ENCODE measurements at regions not wholly inside any gene's neighbourhood (a gene's known extent, or its start where the extent isn't known, plus 50 kb on each side); places are given as distances from the start of the nearest gene placed in this dataset.

DNA sequence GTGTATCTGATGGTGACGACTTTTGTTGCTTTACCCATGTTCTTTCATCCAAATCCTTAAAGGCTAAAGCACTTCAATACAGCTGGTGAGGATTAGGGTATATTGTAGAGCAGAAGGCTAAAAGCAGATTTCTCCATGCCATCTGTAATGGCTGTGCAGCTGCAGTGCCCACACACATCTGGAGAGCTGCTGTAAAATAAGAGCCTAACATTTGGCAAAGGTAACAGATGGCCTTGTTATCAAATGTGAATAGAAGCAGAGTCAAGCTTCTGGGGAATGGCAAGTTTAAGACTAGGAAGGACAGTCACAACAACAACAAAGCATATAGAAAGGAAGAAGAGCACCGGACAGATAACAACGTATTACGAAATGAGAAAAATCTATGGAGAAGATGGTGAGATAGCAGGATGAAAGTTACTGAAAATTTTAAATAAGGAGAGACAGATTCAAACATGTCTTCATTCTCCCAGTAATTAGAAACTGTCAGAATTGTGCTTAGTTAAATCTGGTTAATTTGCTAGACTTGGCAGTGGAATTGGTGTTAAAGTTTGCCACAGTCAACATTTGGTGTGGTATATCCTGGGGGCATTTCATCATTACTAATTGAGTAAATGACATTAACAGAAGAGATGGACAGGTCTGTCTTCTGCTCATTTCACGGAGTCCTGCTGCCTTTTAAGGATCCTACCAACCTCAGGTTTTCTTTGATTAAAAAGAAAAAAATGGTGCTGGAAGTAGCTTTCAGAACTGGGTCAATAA, 1093.2 kb downstream of the ADGRL2 start:
- DNase-seq (ENCODE audit: low read depth), result no peak

GRCh38 chr1:82880506-82880905, 1079.8 kb downstream of the ADGRL2 start:
- no peak for DNase-seq (ENCODE audit: low read depth)

- no peak for DNase-seq (ENCODE audit: low read depth)
These were observed 1079.1 kb downstream of the ADGRL2 start for GRCh38 chr1:82879701-82880305.

DNA sequence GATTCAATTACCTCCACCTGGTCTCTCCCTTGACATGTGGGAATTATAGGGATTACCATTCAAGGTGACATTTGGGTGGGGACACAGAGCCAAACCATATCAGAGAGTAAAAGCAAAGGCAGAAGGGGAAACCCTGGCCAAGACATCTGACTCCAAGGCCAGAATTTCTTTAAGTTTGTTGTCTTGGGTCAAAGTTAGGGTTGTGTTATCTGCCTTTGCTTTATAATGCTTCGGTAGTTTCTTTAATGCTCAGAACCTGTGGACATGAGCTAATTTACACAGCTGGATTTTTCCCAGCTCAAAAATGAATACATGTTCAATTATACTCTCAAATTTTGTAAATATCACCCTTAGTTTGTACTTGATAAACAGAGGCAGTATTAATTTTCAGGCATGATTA, 1074.4 kb downstream of the ADGRL2 start:
- DNase-seq (ENCODE audit: low read depth), result no peak

DNA sequence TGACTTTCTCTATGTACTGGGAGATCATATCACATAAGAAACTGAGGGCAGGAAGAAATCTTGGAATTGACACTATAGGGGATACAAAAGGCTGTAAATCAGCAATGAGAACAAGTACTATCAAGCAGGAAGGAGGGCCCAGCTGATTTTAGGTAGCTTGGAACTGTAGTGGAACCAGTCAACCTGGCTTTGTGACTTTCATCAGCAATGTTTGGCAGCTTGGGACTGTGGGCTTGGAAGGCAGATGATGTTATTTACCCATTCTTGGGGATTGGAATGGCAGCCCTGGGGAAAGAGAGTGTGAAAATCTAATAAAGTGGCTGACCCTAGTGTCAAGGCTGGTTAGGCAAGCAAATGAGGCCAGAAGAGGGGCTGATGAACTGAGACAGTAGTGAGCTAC, 1073.3 kb downstream of the ADGRL2 start:
- DNase-seq (ENCODE audit: low read depth), result no peak

DNA sequence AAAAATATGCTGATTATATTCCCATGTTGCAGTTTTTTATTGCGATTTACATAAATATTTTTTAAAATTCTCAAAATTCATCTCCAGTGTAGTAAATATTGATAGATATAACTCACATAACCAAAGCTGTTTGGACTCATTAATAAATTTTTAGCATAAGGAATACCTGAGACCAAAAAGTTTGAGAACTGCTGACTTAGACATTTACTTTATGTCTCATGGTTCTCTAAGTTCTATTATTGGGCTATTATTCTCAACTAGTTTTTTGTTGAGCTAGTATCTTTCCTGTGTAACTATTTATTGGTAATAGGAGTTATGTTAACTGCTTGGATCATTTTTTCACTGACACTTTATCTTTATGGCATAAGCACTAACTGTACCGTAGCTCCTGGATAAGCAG, 1069.6 kb downstream of the ADGRL2 start:
- no peak for DNase-seq (ENCODE audit: low read depth)

GRCh38 chr1:82867781-82868180, 1067.0 kb downstream of the ADGRL2 start:
- DNase-seq (ENCODE audit: low read depth), result no peak

DNA sequence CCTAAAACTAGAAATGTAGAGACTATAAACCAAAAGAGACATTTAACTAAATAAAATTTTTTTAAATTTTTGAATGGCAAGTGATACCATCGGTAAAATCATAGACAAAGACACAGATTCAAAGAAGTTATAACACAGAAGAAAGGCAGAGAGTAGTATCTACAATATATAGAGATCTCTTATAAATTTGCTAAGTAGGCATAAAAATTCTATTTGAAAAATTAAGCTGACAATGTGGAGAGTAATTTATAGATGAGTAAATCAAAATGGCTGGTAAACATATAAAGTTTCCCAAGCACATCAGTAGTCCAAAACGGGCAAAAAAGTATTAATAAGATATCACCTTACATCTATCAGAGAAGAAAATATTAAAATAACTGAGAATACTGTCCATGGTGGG, 1061.0 kb downstream of the ADGRL2 start:
- DNase-seq (ENCODE audit: low read depth), result no peak

DNA sequence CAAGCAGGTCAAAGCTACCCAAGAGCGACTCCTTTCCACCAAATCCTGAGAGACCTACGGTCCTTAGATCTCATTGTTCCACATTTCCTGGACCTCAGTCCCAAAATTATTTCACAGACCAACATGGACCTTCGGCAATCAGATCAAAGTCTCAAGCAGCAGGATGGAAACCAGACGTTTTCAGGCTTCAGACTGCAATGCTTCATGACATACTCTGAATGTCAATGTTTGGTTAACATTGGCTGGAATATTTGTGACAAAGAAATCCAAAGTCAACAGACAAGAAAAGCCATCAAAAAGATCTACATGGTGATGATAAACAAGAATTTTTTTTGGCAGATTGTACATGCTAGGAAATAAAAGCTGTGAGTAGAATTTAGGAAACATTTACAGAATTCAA, 1057.3 kb downstream of the ADGRL2 start:
- DNase-seq (ENCODE audit: low read depth), result no peak

- DNase-seq (ENCODE audit: low read depth), result no peak
These were observed 1048.7 kb downstream of the ADGRL2 start for GRCh38 chr1:82849460-82849859.

DNA sequence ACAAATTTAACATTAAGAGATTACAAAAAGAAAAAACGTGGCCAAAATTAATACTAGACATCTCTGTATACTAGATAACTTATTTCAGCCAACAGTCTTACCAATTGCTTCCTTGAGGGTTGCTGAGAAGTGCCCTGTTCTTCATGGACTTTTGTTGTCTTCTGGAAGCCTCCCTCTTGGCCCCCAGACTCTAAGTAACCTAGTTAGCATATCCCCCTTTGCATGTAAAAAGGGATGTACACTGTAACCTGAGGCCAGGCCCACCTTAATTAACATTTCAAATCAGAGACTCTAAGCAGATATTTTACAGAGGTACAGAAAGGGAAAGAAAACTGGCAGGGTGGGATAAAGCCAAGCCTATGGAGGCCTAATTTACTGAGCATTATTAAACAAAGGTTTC, 1047.3 kb downstream of the ADGRL2 start:
- DNase-seq (ENCODE audit: low read depth), result no peak

GRCh38 chr1:82845866-82846265, 1045.1 kb downstream of the ADGRL2 start:
- no peak for DNase-seq (ENCODE audit: low read depth)

GRCh38 chr1:82844911-82845827, 1044.4 kb downstream of the ADGRL2 start:
- DNase-seq (ENCODE audit: low read depth), result no peak

- no peak for DNase-seq (ENCODE audit: low read depth)
These were observed 1043.7 kb downstream of the ADGRL2 start for GRCh38 chr1:82844447-82844846.

- no peak for DNase-seq (ENCODE audit: low read depth)
These were observed 1043.1 kb downstream of the ADGRL2 start for GRCh38 chr1:82843876-82844275.

DNA sequence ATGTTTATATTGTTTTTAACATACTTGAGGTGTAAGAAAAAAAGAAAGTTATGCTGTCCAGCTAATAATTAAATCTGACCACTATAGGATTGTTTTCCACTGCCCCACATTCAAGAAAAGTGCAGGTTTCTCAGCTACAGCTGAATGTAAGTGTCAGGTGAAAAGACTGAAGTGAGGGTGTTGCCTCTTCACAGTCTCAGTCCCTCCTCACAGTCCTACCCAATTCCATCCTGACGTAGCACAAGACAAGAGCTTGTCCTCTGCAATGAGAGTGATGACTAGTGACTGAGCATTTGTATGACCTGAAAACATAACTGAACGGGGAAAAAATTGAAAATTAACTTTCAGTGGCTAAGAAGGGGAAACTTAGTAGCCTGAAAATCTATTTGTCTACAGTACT, 1039.5 kb downstream of the ADGRL2 start:
- no peak for DNase-seq (ENCODE audit: low read depth)

- no peak for DNase-seq (ENCODE audit: low read depth)
These were observed 1037.2 kb downstream of the ADGRL2 start for GRCh38 chr1:82837766-82838465.

DNA sequence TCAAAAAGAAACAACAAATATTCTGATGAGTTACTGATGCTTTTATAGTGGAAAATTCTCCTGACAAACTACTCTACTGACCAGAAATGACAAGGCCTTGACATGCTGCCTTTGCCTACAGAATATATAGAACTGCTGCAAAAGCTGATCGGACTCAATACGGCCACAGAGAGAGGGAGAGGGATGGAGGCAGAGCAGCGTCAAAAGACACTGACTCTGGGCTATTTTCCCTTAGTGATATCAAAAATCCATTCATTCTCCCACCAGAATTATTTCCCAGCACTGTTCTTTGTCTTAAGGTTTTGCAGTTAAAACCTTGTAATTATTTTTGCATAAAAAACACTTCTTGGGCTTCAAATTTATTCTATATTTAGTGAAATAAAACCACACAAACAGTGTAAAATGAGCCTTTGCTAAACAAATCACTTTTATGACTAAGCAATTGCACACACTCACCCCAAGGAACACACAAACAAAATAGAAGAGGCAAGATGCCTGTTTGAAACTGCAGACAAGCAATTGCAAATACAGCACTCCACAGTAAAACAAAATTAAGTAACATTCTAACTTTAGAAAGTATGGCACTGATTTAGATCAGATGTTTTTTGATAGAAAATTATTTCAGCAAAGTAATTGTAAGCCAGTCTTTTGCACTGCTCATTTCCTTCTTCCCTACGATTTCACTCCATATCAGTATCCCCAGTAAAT, 1036.4 kb downstream of the ADGRL2 start:
- no peak for DNase-seq (ENCODE audit: low read depth)

- no peak for DNase-seq (ENCODE audit: low read depth)
These were observed 1035.7 kb downstream of the ADGRL2 start for GRCh38 chr1:82836213-82836972.

DNA sequence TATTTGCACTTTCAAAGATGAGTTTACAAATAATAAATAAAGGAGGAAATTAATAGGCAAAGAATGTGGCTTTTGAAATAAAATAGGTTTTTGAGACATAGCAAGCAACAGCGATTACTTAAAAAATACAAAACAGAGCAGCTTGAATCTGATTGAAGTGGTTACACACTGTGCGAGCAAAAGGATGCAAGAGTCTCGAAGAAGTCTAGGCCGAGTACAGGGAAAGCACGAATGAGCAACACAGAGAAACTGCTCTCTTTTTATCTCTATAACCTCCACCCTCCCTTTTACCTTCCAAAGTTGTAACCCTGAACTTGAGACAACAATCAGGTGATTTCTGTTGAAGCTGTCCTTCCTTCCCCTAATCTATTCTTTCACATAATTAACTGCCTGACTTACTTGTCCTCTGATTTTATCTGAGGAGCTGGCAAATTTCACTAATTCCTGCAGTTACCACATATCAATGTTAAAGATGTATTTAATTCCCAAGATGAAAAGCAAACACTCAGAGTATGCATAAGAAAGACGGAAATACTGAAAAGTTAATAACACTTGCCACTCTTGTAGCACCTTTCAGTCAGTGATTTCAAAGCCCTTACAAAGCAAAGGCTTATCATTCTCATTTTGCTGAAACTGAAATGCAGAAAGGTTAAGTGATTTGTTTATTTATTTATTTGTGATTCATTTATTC, 1030.1 kb downstream of the ADGRL2 start:
- no peak for DNase-seq (ENCODE audit: low read depth)

Measured in fibroblast of the conjunctiva (primary cell).